ENCODE measurements at regions not wholly inside any gene's neighbourhood (a gene's known extent, or its start where the extent isn't known, plus 50 kb on each side); places are given as distances from the start of the nearest gene placed in this dataset.
"Not testable (repeated sequence)": the region's sequence is repeated elsewhere in the genome, so short reads cannot be mapped to it uniquely, and the experiment has no call there.

- TF ChIP-seq POLR2A (IDR thresholded peaks at IDR 0.05; ENCODE audit: low read depth, low read length); POLR2AphosphoS5 (IDR thresholded peaks at IDR 0.05; ENCODE audit: low read depth, low read length); TAF1 (IDR thresholded peaks at IDR 0.05; ENCODE audit: borderline replicate concordance, low read depth, low read length): not testable (repeated sequence)
Observed at GRCh38 chr16:77525226-77525625, 90.4 kb upstream of the ADAMTS18 start.
